NCI-H510A (cell line): ENCODE measurements at regions not wholly inside any gene's neighbourhood (a gene's known extent, or its start where the extent isn't known, plus 50 kb on each side); places are given as distances from the start of the nearest gene placed in this dataset.
A peak's percentile ranks its signal among the peaks of the same experiment; 100 is the strongest.

ENCODE experiments used
- DNase-seq: peaks from one replicate; lab custom pipeline; 2025; lab: John Stamatoyannopoulos, UW

DNA sequence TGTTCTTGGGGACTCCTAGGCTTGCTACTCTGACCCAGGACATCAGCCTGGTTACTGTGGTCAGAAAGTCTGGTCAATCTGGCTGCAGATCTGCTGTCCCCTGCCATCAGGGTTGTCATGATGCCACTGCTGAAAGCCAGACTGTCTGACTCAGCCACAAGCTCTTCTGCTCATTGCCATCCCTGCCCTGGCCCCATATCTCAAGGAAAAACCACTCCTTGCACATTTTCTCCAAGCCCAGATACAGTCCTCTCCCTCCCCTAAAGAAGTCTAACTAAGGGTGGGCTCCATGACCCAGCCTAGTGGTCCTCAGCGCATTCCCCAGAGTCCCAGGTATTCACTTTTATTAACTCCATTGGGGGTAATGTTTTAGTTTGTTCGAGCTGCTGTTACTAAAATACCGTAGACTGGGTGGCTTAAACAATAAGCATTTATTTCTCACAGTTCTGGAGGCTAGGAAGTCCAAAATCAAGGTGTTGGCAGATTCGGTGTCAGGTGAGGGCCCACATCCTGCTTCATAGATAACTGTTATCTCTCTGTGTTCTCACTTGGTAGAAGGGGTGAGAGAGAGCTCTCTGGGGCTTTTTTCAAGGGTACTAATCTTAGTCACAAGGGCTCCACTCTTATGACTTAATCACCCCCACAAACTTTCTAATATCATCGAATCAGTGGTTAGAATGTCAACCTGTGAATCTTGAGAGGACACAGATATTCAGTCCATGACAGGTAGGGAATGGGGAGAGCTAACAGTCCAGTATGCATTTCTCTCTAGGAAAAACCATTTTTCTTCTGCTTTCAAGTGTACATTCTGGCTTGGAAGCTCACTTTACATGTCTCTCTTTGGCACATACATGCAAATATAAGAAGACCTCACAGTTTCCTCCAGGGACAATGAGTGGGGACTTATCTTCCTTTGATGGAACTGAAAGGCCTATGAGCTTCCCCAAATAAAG, 94.8 kb upstream of the CXCR4 start:
- no peak for DNase-seq

- no peak for DNase-seq
Observed at GRCh38 chr2:136211701-136212100, 93.8 kb upstream of the CXCR4 start.

- no peak for DNase-seq
Observed at GRCh38 chr2:136210822-136211221, 92.9 kb upstream of the CXCR4 start.

GRCh38 chr2:136210455-136210805, 92.5 kb upstream of the CXCR4 start:
- no peak for DNase-seq

DNA sequence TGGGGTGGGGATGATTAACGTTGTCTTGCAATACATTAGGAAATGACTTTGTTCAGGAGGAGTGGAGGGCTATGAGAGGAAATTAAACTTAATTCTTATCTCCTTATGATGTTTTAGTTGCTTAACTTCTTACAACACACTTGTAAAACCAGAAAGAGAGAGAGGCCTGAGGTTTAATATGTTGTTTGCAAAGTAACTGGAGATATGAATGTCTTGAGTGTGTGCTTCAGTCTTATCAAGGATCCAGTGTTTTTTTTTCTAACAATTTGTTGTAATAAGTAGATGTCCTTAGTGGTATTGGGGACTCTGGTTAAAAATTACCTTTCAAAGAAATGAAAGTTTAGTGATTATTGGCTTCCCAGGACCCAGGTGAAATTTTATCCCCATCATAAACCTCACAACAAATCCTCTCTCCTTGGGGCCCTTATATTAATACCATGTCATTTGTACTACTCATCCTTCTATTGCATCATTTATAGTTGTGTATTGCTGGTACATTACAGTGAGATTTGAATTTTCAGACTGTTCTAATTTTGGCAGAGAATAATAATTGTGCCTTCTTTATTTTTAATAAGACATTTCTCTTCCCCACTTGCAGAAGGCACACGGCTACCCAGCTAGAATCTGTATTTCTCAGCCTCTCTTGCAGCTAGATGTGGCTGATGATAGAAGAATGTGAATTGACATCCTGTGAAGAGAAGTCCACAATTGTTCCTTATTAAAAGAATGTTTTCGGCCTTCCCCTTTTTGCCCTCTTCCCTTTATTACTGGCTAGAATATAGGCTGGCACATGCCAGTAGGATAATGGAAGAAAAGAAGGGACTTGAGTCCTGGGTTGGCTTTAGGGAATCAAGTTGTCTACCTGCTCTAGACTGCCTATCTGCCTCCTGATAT, 91.9 kb upstream of the CXCR4 start:
- no peak for DNase-seq

DNA sequence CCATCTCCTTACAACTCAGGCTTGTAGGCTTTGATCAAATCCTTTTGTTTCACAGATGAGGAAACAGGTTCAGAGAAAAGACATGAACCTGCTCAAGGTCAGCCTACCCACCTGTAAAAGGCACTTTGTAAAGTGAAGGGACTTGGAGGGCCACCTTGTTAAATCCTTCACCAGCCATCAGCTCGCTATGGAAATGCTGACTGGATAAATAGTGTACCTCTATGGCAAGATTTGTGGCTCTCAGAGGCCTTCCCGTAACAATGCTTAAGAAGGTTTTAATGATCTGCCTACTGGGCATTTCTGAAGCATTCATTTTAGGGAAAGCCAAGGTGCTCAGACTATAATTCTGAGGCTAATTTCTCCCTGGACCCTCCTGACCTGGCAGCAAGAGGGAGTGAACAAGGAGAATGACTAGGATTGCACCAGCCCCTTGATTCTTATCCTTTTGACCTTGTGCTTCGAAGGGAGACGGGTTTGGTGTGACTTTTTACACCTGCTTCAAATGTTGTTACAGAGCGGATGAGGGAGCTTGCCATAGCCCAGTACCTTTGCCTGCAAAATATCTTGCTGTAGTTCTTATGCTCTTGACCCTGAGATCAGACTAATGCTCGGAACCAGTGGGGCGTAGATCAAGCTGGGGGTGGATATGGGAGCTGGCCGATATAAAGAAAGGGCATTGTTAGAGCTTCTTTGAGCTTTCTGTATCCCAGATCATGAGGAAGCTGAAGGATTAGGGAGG, 90.9 kb upstream of the CXCR4 start:
- no peak for DNase-seq

GRCh38 chr2:136207665-136208064, 89.7 kb upstream of the CXCR4 start:
- DNase-seq, result no peak

DNA sequence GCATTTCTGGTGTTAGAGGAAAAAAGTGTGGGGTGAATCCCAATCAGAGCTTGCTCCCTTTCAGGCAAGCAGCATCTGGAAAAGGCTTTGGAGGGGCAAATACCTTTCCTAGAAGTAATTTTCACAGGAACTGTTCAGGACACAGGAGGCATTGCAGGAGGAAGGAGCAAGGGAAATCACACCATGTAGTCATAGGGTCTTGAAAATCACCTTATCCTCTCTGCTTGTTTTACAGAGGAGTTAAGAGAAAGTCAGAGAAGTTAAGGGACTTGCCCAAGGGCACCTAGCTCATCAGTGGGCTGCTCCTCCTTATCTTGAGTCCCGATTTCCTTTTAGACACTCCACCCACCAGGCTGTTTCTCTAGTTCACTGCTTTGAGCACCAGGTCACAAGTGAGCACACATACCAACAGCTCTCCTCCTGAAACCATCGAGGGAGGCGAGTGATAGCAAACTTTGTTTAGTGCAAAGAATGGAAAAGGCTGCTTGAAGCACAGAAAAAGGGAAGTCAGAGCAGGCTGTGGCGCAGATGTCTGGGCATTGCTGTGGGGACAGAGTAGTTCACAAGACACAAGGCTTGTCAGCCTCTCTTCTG, 89.2 kb upstream of the CXCR4 start:
- DNase-seq, result no peak

DNA sequence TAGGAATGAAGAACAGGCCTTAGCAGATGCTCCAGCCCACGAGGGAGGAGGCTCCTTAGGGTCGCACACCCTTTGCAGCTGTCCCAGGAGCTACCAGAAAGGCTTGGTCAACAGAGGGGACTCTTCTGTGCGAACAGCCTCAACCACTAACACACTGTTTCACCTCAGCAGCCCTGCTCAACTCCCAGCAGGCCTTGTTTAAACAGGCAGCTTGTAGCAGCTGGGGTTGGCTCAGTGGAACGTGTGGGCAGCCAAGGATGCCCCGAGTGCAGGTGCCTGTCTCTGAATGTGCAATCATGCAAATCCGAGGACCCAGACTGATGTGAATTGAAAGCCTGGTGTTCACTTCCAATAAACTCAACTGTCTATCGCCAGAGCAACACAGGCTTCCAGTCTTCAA, 88.7 kb upstream of the CXCR4 start:
- peak; percentile 89 for DNase-seq

DNA sequence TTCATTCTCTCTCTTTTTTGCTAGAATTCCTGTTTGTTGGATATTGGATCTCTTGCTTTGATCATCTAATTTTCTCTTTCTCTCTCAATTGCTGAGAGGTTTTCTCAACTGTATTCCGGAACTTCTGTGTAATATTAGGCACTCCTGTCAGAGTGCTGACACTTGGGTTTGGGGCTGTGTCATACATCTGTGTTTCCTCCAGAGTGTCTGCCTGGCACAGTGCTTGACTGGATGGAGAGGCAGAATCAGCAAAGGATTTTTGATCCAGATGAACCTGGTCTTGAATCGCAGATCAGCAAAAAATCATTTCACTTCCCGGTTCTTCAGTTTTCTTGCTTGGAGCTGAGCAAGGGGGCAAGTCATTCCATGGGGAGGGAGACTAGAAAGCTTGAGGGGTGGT, 87.7 kb upstream of the CXCR4 start:
- no peak for DNase-seq

DNA sequence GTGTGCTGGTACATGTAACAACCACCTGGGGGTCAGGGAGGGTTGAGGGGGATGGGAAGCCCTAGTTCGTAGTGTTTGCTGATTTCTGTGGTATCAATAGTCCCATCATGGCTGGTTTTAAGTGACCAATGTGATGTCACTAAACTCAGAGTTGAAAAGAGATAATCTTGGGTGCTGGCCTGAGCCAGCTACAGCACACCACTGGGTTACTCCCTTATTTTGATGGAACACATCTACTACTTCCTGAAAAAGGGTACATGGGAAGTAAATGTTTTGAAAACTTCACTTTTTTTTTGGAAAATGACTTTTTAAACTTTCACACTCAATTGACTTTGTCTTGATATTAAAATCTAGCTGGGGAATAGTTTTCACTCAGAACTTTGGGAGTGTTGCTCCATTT, 87.0 kb upstream of the CXCR4 start:
- no peak for DNase-seq

DNA sequence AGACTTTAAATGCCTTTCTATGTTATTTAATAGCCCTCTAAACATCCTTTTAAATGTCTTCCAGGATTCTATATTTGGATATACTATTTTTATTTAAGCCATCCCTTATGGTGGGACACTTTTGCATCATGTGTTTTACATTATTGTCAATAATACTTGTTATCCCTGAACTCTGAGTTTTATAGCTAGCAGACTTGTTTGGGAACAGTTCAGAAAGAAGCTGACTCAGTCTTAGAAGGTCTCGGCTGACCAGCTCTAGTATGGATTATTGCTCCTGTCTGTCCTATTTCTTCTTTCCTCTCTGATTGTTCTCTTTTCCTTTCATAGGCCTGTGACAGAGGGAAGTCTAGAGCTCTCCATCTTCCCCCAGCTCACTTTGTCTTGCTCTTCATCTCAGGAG, 77.3 kb upstream of the CXCR4 start:
- no peak for DNase-seq

- peak; percentile 8 for DNase-seq
Observed at GRCh38 chr2:136191041-136191440, 73.1 kb upstream of the CXCR4 start.

DNA sequence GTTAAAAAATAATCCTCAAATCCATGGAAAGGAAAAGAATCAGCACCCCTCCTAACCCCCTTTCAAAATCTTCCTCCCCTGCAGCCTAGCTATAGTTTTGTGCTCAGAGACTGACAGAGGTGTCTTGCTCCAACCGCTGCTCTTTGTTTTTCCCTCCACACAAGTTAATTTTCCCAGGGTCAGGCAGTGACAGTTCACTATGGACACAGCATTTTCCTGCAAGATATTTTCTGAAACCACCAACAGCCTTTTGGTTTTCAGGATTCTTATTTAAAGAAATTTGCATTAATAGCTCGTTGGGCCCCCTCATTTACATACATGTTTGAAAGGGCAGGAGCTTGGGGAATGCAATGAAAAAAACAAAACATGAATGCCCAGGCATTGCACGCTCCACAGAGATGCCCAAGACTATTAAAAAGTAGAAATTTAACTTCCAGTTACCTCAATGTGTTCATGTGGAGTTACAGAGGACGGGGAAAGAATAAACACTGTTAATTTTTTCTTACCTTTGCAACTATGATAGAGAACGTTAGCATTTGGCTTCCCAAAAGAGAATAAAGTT, 71.4 kb upstream of the CXCR4 start:
- DNase-seq, result no peak

DNA sequence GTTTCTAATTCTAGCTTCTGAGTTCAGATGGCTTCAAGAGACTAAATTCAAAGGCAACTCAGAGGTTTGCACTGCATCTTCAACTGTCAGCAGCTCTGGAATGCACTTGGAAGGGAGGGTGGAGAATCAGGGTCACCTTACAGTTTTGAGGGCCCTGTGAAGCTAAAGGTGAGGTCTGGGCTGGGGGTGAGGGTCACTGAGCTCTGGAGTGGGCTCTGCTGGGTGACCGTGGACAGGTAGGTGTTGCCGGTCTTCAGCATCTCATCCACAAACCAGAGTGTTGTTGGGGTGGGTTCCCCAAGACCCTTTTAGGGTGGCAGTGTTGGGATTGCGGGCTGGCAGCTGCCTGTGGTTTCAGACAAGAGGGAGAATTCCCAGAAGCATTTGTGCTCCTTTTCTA, 70.1 kb upstream of the CXCR4 start:
- DNase-seq, result no peak

DNA sequence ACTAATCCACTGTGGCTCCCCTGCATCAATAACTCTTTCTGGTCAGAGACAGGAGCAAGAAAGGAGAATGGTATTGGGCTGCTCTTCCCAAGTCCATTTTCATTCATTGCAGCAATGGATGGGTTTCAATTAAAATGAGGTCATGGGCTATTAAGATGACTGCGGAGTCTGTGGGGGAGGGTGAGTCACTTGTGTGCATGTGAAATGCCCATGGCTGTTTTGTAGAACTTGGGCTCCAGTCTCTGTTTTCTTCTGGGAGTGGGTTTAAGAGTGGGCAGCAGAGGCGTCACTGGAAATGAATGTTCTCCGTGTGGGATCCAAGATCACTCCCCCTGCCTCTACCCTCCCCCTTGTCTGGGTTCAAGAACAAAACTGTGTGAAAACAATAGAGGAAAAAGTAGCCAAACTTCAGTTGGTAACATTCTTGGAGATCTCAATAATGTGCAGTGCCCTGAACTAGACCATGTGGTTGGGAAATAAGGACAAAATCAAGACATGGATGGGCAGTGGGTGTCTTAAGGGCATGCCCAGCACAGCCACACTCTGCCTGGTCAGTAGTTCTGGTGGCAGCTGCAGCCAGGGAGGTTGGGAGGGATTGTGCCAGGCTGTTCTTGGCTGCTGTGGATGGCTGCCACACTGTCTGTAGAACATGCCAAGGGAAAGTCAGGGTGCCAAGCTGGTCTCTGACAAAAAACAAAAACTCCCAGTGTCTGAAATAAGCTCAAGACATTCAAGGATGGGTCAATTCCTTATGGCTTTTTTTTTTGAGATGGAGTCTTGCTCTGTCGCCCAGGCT, 68.2 kb upstream of the CXCR4 start:
- DNase-seq, result no peak

GRCh38 chr2:136183097-136183496, 65.1 kb upstream of the CXCR4 start:
- no peak for DNase-seq

GRCh38 chr2:136182315-136182714, 64.4 kb upstream of the CXCR4 start:
- DNase-seq, result no peak

- DNase-seq, result no peak
Observed at GRCh38 chr2:136179602-136179975, 61.6 kb upstream of the CXCR4 start.

- DNase-seq, result no peak
Observed at GRCh38 chr2:136178941-136179601, 61.1 kb upstream of the CXCR4 start.
